Erythroblast (primary cell): ENCODE measurements at regions not wholly inside any gene's neighbourhood (a gene's known extent, or its start where the extent isn't known, plus 50 kb on each side); places are given as distances from the start of the nearest gene placed in this dataset.

Experiments used
- GATA1 ChIP-seq: IDR thresholded peaks from 2 replicates; pipeline ENCODE4 v1.6.1; 2011; ENCODE audit warnings: low read depth, mild to moderate bottlenecking, control low read depth, low read length, moderate library complexity
- POLR2A ChIP-seq: IDR thresholded peaks from 2 replicates; pipeline ENCODE4 v1.6.1; 2011; ENCODE audit warnings: mild to moderate bottlenecking, low read length

- no peak for TF ChIP-seq POLR2A
- no peak for TF ChIP-seq GATA1
Measured at GRCh38 chr1:98030483-98030882, 109.6 kb upstream of the DPYD start.
